Suprapubic skin (tissue), 4 donors: ENCODE measurements at regions not wholly inside any gene's neighbourhood (a gene's known extent, or its start where the extent isn't known, plus 50 kb on each side); places are given as distances from the start of the nearest gene placed in this dataset.

Source experiments
- DNase-seq, 2 donors: peaks; one replicate each; pipeline ENCODE4 v3.0.0-alpha.2; 2019; ENCODE audit warnings: low spot score in 2 of 2
- H3K27ac ChIP-seq: fragments of 200-600 bp; sonication (generic); one replicate; pipeline ENCODE4 v1.5.1; 2019
- H3K27me3 ChIP-seq: fragments of 200-600 bp; sonication (generic); one replicate; pipeline ENCODE4 v1.5.1; 2019
- H3K36me3 ChIP-seq: fragments of 200-600 bp; sonication (generic); one replicate; pipeline ENCODE4 v1.5.1; 2019
- H3K4me1 ChIP-seq: fragments of 200-600 bp; sonication (generic); one replicate; pipeline ENCODE4 v1.5.1; 2019
- H3K4me3 ChIP-seq: fragments of 200-600 bp; sonication (generic); one replicate; pipeline ENCODE4 v1.5.1; 2019; ENCODE audit warnings: mild to moderate bottlenecking
- H3K9me3 ChIP-seq: fragments of 200-600 bp; sonication (generic); one replicate; pipeline ENCODE4 v1.5.1; 2019
- CTCF ChIP-seq, 2 donors: fragments of 200-600 bp in 1 of 2; fragments of 450-650 bp in 1 of 2; sonication (generic) in 1 of 2; IDR thresholded peaks; one replicate each; pipeline ENCODE4 v1.5.1; 2016 to 2019; ENCODE audit warnings: antibody characterized with exemption in 2 of 2, mild to moderate bottlenecking in 1 of 2, moderate library complexity in 1 of 2
- EP300 ChIP-seq: sonication (generic); formaldehyde crosslinking; IDR thresholded peaks from one replicate; pipeline ENCODE4 v1.6.1; 2017; ENCODE audit warnings: antibody characterized with exemption
- POLR2A ChIP-seq, 2 donors: fragments of 450-650 bp; IDR thresholded peaks; one replicate each; pipeline ENCODE4 v1.6.1; 2017; ENCODE audit warnings: antibody characterized with exemption in 2 of 2, mild to moderate bottlenecking in 2 of 2, moderate library complexity in 2 of 2
- POLR2AphosphoS5 ChIP-seq, 3 donors: sonication (generic); formaldehyde crosslinking; IDR thresholded peaks; one replicate each; pipeline ENCODE4 v1.6.1; 2017; ENCODE audit warnings: antibody characterized with exemption in 3 of 3
- WGBS: methylation state at CpG from one replicate; pipeline ENCODE4 v1.1.5; 2018; 5-methylcytosine and 5-hydroxymethylcytosine counted together

GRCh38 chr13:74910415-74910814 lies 571.6 kb downstream of the TBC1D4 start:
- H3K9me3 ChIP-seq: no peaks in the 10 kb centered on the region
- TF ChIP-seq POLR2A (IDR thresholded peaks at IDR 0.05) (no peak), EP300 (no peak), POLR2AphosphoS5 (IDR thresholded peaks at IDR 0.05) (no peak), CTCF (IDR thresholded peaks at IDR 0.05) (no peak)
- WGBS: 83% methylated on average over 5 of the region's 5 CpGs

GRCh38 chr13:74907788-74908187 lies 574.2 kb downstream of the TBC1D4 start:
- WGBS: 68% methylated on average over 5 of the region's 5 CpGs
- Histone ChIP-seq H3K36me3 (no peaks in the 10 kb centered on the region), H3K4me3 (no peak overlapping the region), H3K9me3 (no peaks in the 10 kb centered on the region), H3K27me3 (no peaks in the 10 kb centered on the region), H3K4me1 (no peaks in the 10 kb centered on the region), H3K27ac (no peak overlapping the region)
- no peak for DNase-seq
- TF ChIP-seq POLR2AphosphoS5 (IDR thresholded peaks at IDR 0.05): no peak
- no peak for TF ChIP-seq POLR2A (IDR thresholded peaks at IDR 0.05)
- TF ChIP-seq CTCF (IDR thresholded peaks at IDR 0.05): no peak
- no peak for TF ChIP-seq EP300

More at GRCh38 chr13:74910415-74910814, 571.6 kb downstream of the TBC1D4 start:
- H3K4me1 ChIP-seq: no peaks in the 10 kb centered on the region
- H3K36me3 ChIP-seq: no peaks in the 10 kb centered on the region
- no peaks in the 10 kb centered on the region for H3K27me3 ChIP-seq
- no peak overlapping the region for H3K4me3 ChIP-seq
- H3K27ac ChIP-seq: no peak overlapping the region
- DNase-seq: no peak

GRCh38 chr13:74904556-74904955 lies 577.4 kb downstream of the TBC1D4 start:
- H3K36me3 ChIP-seq: no peaks in the 10 kb centered on the region
- no peak overlapping the region for H3K4me3 ChIP-seq
- H3K4me1 ChIP-seq: no peaks in the 10 kb centered on the region
- DNase-seq: no peak
- TF ChIP-seq POLR2AphosphoS5 (IDR thresholded peaks at IDR 0.05) (no peak), EP300 (no peak), CTCF (IDR thresholded peaks at IDR 0.05) (no peak), POLR2A (IDR thresholded peaks at IDR 0.05) (no peak)
- H3K27me3 ChIP-seq: no peaks in the 10 kb centered on the region
- no peaks in the 10 kb centered on the region for H3K9me3 ChIP-seq
- no peak overlapping the region for H3K27ac ChIP-seq
- 61% methylated on average over 4 of the region's 4 CpGs for WGBS

GRCh38 chr13:74895042-74895796 lies 586.8 kb downstream of the TBC1D4 start:
- 47% methylated on average over 1 of the region's 1 CpG for WGBS
- H3K4me1 ChIP-seq: no peaks in the 10 kb centered on the region

More at GRCh38 chr13:74895042-74895796, 586.8 kb downstream of the TBC1D4 start:
- Histone ChIP-seq H3K36me3 (no peaks in the 10 kb centered on the region), H3K27me3 (no peaks in the 10 kb centered on the region), H3K4me3 (no peak overlapping the region), H3K9me3 (no peaks in the 10 kb centered on the region), H3K27ac (no peak overlapping the region)
- TF ChIP-seq POLR2AphosphoS5 (IDR thresholded peaks at IDR 0.05) (no peak), CTCF (IDR thresholded peaks at IDR 0.05) (no peak), POLR2A (IDR thresholded peaks at IDR 0.05) (no peak), EP300 (no peak)
- no peak for DNase-seq
